Right hindlimb (tissue), 1 donor: ENCODE measurements at regions not wholly inside any gene's neighbourhood (a gene's known extent, or its start where the extent isn't known, plus 50 kb on each side); places are given as distances from the start of the nearest gene placed in this dataset.

Experiments
- DNase-seq: peaks from one replicate; pipeline ENCODE4 v3.0.0-alpha.2; 2018

GRCh38 chrX:109843963-109844751 is 111.1 kb upstream of the ACSL4 start:
- no peak for DNase-seq

DNA sequence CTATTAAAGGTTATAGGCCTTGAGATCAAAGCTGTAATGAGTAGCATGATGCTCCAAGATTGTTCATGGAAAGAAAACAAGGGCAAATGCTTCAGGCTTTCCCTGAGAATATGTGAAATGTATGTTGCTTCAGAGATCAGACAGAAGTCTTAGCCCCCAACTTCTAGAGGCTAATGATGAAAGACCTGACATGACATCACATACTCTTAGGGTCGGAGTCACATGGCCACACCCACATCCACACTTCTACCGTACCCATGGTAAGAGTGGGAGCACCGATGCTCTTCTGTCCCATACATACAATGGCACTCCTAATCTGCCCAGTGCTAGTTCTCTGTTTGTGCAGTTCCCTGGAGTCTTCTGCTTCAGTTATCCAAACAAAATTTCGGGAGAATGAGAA is 111.9 kb upstream of the ACSL4 start:
- no peak for DNase-seq

DNA sequence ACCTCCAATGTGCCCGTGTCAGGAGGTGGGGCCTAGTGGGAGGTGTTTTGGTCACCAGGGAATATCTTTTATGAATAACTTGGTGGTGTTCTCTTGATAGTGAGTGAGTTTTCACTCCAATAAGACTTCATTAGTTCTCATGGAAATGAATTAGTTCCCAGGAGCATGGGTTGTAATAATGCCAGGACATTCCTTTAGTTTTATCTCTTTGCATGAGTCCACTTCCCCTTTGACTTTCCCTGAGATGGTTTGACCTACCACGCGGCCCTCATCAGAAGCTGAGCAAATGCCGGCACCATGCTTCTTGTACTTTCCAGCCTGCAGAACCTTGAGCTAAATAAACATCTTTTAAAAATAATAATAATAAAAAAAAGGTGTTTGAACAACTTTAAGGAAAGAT is 112.9 kb upstream of the ACSL4 start:
- DNase-seq = no peak

DNA sequence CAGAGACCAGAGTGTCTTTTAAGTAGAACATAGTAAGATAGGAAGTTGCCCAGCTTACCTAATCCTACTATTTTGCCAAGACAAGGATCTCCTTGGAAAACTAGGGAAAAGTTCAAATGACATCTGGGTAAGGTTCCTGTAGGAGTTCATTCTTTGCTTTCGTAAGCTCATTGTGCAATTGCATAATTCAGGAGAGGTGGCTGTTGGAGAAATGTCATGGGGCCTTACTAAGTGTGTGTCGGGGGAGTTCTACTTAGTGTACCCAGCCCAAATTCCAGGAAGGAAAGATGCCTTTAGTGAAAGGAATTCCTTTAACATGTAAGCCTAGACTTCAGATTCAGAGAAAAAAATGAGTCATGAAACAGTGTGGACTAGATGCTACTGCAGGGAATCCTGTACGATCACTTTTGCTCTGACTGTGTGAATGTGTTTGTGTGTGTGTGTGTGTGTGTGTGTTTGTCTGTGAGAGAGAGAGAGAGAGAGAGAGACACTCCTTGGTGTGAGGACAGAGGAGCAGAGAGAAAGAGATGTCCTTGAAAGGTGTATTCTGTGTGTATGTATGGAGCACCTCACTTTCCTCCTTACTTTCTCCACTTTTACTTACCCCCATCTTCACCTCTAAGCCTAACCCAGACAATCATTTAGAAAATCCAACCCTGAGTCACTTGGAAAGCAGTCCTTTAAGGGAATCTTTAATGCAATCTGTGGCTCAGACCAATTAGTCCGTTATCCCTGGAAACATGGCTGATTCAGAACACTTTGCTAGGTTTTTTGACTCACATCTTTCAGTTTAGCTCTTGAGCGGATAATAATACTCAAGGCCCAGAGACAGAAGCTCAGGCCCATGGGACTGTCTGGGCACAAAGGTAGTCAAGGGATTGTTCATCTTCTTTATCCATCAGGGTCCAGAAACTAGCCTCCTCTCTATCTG is 114.5 kb upstream of the ACSL4 start:
- no peak for DNase-seq

DNA sequence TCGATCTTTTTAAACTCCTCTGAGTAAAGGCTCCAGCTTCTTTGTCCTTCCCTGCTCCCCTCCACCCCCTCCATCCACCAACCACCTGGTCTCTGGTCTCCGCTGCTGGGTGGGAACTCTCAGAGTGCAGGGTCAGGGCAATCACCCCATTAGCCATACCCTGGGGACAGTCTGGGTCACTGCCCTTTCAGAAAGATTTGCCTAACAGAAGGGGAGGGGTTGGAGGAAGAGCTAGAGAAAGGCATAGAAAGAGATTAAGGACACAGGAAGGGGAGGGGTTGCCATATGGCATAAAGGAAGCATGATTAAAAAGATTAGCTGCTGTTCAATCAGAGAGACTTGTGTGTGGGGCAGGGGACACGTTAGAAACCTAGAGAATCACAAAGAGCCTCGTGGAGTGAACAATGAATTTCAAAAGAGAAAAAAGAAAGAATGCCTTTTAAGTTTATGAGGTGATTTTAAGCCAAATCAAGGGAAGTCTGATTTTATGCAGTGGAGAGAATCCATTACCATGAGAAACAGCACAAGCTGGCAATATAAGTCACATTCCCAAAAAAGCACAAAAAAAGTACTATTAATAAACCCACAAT is 115.5 kb upstream of the ACSL4 start:
- no peak for DNase-seq

- DNase-seq = no peak
These were observed 121.0 kb upstream of the ACSL4 start for GRCh38 chrX:109854096-109854495.

- DNase-seq = no peak
These were observed 122.4 kb upstream of the ACSL4 start for GRCh38 chrX:109855501-109855900.

- DNase-seq = no peak
These were observed 123.9 kb upstream of the ACSL4 start for GRCh38 chrX:109856974-109857373.

- DNase-seq = no peak
These were observed 124.6 kb upstream of the ACSL4 start for GRCh38 chrX:109857584-109858228.

- DNase-seq = no peak
These were observed 125.7 kb upstream of the ACSL4 start for GRCh38 chrX:109858602-109859341.

GRCh38 chrX:109859651-109860050 is 126.6 kb upstream of the ACSL4 start:
- no peak for DNase-seq

- no peak for DNase-seq
These were observed 129.4 kb upstream of the ACSL4 start for GRCh38 chrX:109862433-109862832.

DNA sequence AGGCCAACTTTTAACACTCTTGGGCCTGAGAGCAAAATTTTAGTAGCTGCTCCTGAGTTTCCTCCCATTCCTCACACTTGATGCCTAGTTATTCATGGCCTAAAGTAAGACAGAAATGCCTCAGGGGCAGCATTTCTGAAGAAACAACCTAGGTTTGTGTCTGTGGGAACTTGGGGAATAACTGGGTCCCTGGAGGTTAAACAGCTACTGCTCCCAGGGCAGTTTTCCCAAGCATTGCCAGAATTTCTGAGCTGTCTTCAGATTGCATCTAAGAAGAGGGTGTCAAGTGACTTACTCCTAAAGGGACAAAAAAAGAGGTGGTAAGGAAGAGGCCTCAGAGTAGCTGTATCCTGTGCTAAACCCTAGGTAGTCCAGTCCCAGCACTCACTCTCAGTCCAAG is 130.8 kb upstream of the ACSL4 start:
- DNase-seq = no peak

- no peak for DNase-seq
These were observed 131.6 kb upstream of the TMEM164 start for GRCh38 chrX:109871121-109871888.

GRCh38 chrX:109872021-109872732 is 130.7 kb upstream of the TMEM164 start:
- DNase-seq = no peak

GRCh38 chrX:109873574-109873973 is 129.3 kb upstream of the TMEM164 start:
- DNase-seq = no peak

- DNase-seq = no peak
These were observed 128.9 kb upstream of the TMEM164 start for GRCh38 chrX:109873983-109874382.

DNA sequence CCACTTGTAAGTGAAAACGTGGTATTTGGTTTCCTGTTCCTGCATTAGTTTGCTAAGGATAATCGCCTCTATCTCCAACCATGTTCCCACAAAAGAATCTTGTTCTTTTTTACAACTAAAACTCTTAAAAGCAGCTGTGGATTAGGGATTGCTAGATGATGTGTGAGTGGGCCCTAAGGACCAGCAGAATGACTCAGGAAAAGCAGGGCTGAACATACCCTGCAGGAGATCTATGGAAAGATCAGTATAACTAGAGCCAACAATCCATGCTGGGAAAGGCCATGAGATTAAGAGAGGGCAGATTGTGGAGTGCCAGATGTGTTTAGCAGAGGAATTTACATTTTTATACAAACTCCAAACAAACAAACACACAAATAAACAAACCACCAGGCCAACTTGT is 128.4 kb upstream of the TMEM164 start:
- DNase-seq = no peak

DNA sequence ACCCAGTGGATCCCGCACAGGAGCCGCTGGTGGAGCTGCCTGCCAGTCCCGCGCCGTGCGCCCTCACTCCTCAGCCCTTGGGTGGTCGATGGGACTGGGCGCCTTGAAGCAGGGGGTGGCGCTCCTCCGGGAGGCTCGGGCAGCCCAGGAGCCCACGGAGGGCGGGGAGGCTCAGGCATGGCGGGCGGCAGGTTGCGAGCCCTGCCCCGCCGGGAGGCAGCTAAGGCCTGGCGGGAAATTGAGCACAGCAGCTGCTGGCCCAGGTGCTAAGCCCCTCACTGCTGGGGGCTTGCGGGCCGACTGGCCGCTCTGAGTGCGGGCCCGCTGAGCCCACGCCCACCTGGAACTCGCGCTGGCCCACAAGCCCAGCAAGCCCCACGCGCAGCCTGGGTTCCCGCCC is 127.1 kb upstream of the TMEM164 start:
- no peak for DNase-seq

GRCh38 chrX:109878236-109878635 is 124.7 kb upstream of the TMEM164 start:
- no peak for DNase-seq

DNA sequence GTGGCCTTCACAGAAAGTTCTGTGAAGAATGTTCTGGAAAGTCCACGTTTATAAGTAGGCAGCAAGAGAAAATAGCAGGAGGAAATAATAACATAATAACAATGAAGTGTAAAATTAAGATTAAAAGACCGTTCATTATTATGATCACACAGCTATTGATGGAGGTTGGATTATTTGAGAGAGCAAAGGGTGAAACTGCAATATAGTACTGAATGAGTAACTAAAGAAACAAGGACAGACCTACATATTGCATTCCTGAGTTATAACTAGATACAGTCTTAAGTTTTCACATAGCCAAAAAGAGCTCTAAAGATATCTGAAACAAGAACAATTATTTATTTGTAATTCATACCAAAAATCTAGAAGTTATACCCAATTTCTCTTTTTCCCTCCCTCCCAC is 122.9 kb upstream of the TMEM164 start:
- no peak for DNase-seq
